ENCODE measurements at regions not wholly inside any gene's neighbourhood (a gene's known extent, or its start where the extent isn't known, plus 50 kb on each side); places are given as distances from the start of the nearest gene placed in this dataset.

DNA sequence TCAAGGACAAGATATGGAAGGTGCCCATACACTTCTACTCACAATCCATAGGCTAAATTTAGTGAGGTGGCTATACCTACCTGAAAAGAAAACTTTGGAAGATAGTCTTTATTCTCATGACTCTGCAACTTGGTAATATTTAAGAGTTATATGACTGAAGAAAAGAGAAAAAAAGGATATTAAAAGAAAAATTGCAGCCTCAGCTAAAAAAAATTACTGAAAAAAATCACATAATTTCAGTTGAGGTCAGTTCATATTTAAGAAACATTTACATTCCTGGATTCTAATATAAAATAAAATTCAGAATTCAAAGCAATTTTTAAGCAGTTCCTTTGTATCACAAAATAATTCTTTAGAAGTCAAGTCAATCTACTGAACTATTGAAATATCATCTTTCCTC is 166.5 kb downstream of the GABRG1 start:
- TF ChIP-seq ZNF549 (CRISPR knock-in tag; IDR thresholded peaks at IDR 0.05): no peak
- TF ChIP-seq ZNF263 (CRISPR knock-in tag; IDR thresholded peaks at IDR 0.05): no peak
- no peak for TF ChIP-seq ZNF256 (CRISPR knock-in tag; conservative IDR thresholded peaks at IDR 0.05)
- TF ChIP-seq MAX (IDR thresholded peaks at IDR 0.05): no peak
- TF ChIP-seq, protein P1, sequence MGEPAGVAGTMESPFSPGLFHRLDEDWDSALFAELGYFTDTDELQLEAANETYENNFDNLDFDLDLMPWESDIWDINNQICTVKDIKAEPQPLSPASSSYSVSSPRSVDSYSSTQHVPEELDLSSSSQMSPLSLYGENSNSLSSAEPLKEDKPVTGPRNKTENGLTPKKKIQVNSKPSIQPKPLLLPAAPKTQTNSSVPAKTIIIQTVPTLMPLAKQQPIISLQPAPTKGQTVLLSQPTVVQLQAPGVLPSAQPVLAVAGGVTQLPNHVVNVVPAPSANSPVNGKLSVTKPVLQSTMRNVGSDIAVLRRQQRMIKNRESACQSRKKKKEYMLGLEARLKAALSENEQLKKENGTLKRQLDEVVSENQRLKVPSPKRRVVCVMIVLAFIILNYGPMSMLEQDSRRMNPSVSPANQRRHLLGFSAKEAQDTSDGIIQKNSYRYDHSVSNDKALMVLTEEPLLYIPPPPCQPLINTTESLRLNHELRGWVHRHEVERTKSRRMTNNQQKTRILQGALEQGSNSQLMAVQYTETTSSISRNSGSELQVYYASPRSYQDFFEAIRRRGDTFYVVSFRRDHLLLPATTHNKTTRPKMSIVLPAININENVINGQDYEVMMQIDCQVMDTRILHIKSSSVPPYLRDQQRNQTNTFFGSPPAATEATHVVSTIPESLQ (CRISPR knock-in tag; conservative IDR thresholded peaks at IDR 0.05): no peak
- no peak for TF ChIP-seq CREM (IDR thresholded peaks at IDR 0.05)
- TF ChIP-seq CREM (CRISPR knock-in tag; IDR thresholded peaks at IDR 0.05): no peak
- no peak for TF ChIP-seq ZNF329 (CRISPR knock-in tag; IDR thresholded peaks at IDR 0.05; ENCODE audit: low read depth)
- no peak for TF ChIP-seq ZNF749 (CRISPR knock-in tag; IDR thresholded peaks at IDR 0.05; ENCODE audit: borderline replicate concordance)
- no peak for TF ChIP-seq MIER2 (CRISPR knock-in tag; IDR thresholded peaks at IDR 0.05)
- TF ChIP-seq NONO (IDR thresholded peaks at IDR 0.05): no peak
- no peak for TF ChIP-seq NONO (CRISPR knock-in tag; conservative IDR thresholded peaks at IDR 0.05)
- TF ChIP-seq YY1 (IDR thresholded peaks at IDR 0.05; ENCODE audit: insufficient read depth, insufficient replicate concordance, low read depth, low read length): no peak

Data from HepG2 (cell line).